ENCODE measurements at regions not wholly inside any gene's neighbourhood (a gene's known extent, or its start where the extent isn't known, plus 50 kb on each side); places are given as distances from the start of the nearest gene placed in this dataset.

- no peak overlapping the region for H3K27ac Mint-ChIP-seq (ENCODE audit: unreplicated experiment)
- no peaks in the 10 kb centered on the region for H3K4me1 Mint-ChIP-seq (ENCODE audit: low read depth, unreplicated experiment)
- DNase-seq = no peak
- BruUV-seq (replicated peaks) = no TSS peak
- TF ChIP-seq CTCF (IDR thresholded peaks at IDR 0.05; ENCODE audit: unreplicated experiment) = no peak
- H3K27me3 Mint-ChIP-seq (ENCODE audit: unreplicated experiment) = no peaks in the 10 kb centered on the region
- CTCF ChIA-PET = no interaction called here
- intact Hi-C loops (cut with micrococcal nuclease; ENCODE audit: unreplicated experiment) = no loop called here
- H3K36me3 Mint-ChIP-seq (ENCODE audit: insufficient read depth, unreplicated experiment) = no peaks in the 10 kb centered on the region
- H3K4me3 Mint-ChIP-seq (ENCODE audit: low read depth, unreplicated experiment) = no peak overlapping the region
- peaks cover 10% of the 10 kb centered on the region for H3K9me3 Mint-ChIP-seq (ENCODE audit: low read depth, unreplicated experiment)
Measured at GRCh38 chr5:118679264-118679940, 308.9 kb downstream of the DTWD2 start.

- Mint-ChIP-seq H3K27ac (ENCODE audit: unreplicated experiment) (no peak overlapping the region), H3K36me3 (ENCODE audit: insufficient read depth, unreplicated experiment) (no peaks in the 10 kb centered on the region)
- BruUV-seq (replicated peaks) = no TSS peak
Measured at GRCh38 chr5:118678746-118679145, 309.6 kb downstream of the DTWD2 start.

GRCh38 chr5:118675247-118675646, 313.1 kb downstream of the DTWD2 start:
- H3K4me3 Mint-ChIP-seq (ENCODE audit: low read depth, unreplicated experiment) = no peak overlapping the region
- no peaks in the 10 kb centered on the region for H3K27me3 Mint-ChIP-seq (ENCODE audit: unreplicated experiment)
- no peaks in the 10 kb centered on the region for H3K4me1 Mint-ChIP-seq (ENCODE audit: low read depth, unreplicated experiment)
- no peak for DNase-seq
- intact Hi-C loops (cut with micrococcal nuclease; ENCODE audit: unreplicated experiment) = no loop called here
- no peaks in the 10 kb centered on the region for H3K36me3 Mint-ChIP-seq (ENCODE audit: insufficient read depth, unreplicated experiment)
- H3K27ac Mint-ChIP-seq (ENCODE audit: unreplicated experiment) = no peak overlapping the region
- H3K9me3 Mint-ChIP-seq (ENCODE audit: low read depth, unreplicated experiment) = peaks cover 15% of the 10 kb centered on the region
- CTCF ChIA-PET = no interaction called here
- no peak for TF ChIP-seq CTCF (IDR thresholded peaks at IDR 0.05; ENCODE audit: unreplicated experiment)
- no TSS peak for BruUV-seq (replicated peaks)

More at GRCh38 chr5:118678746-118679145, 309.6 kb downstream of the DTWD2 start:
- H3K27me3 Mint-ChIP-seq (ENCODE audit: unreplicated experiment) = no peaks in the 10 kb centered on the region
- intact Hi-C loops (cut with micrococcal nuclease; ENCODE audit: unreplicated experiment) = no loop called here
- H3K4me3 Mint-ChIP-seq (ENCODE audit: low read depth, unreplicated experiment) = no peak overlapping the region
- no peak for DNase-seq
- TF ChIP-seq CTCF (IDR thresholded peaks at IDR 0.05; ENCODE audit: unreplicated experiment) = no peak
- CTCF ChIA-PET = no interaction called here
- peaks cover 10% of the 10 kb centered on the region for H3K9me3 Mint-ChIP-seq (ENCODE audit: low read depth, unreplicated experiment)
- no peaks in the 10 kb centered on the region for H3K4me1 Mint-ChIP-seq (ENCODE audit: low read depth, unreplicated experiment)

GRCh38 chr5:118657576-118657975, 330.8 kb downstream of the DTWD2 start:
- Mint-ChIP-seq H3K4me3 (ENCODE audit: low read depth, unreplicated experiment) (no peak overlapping the region), H3K4me1 (ENCODE audit: low read depth, unreplicated experiment) (no peaks in the 10 kb centered on the region), H3K36me3 (ENCODE audit: insufficient read depth, unreplicated experiment) (no peaks in the 10 kb centered on the region), H3K27ac (ENCODE audit: unreplicated experiment) (no peak overlapping the region), H3K9me3 (ENCODE audit: low read depth, unreplicated experiment) (peaks cover 25% of the 10 kb centered on the region), H3K27me3 (ENCODE audit: unreplicated experiment) (no peaks in the 10 kb centered on the region)
- CTCF ChIA-PET = no interaction called here
- intact Hi-C loops (cut with micrococcal nuclease; ENCODE audit: unreplicated experiment) = no loop called here
- DNase-seq = no peak
- no TSS peak for BruUV-seq (replicated peaks)
- no peak for TF ChIP-seq CTCF (IDR thresholded peaks at IDR 0.05; ENCODE audit: unreplicated experiment)
